ENCODE measurements at regions not wholly inside any gene's neighbourhood (a gene's known extent, or its start where the extent isn't known, plus 50 kb on each side); places are given as distances from the start of the nearest gene placed in this dataset.

DNA sequence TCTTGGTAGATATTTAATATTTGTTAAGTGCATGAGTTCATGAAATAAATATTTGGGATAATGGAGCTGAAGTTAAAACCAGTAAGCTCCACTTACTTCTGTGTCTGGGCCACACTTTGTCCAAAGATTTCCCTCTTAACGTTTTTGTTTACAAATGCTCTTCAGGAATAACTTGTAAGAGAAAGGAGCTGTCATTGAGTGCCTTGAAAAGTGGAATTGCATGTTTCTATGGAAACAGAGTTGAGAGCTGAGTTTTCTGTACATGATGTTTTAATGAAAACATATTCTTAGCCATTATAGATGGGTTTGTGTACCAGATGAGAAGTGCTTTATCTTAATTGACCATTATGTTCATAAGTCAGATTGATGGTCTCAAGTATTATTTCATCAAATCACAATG is 1045.4 kb upstream of the EEF2KMT start:
- POLR2A ChIA-PET, result no interaction called here
- CTCF ChIA-PET, result no interaction called here

GRCh38 chr16:6133009-6133557 is 1035.5 kb upstream of the EEF2KMT start:
- H3K4me2 ChIP-seq (ENCODE audit: insufficient read depth, low read length), result no peak overlapping the region
- no peaks in the 10 kb centered on the region for H3K27me3 ChIP-seq (ENCODE audit: control insufficient read depth in 2 of 2, insufficient read depth in 2 of 2, low read length in 2 of 2)
- no peak for TF ChIP-seq FOS (IDR thresholded peaks at IDR 0.05; ENCODE audit: borderline replicate concordance, insufficient read depth, low read length)
- TF ChIP-seq POLR2A (IDR thresholded peaks at IDR 0.05; ENCODE audit: low read depth, low read length), result no peak
- TF ChIP-seq MYC (IDR thresholded peaks at IDR 0.05; ENCODE audit: low read depth, low read length), result no peak
- TF ChIP-seq POLR2AphosphoS5 (IDR thresholded peaks at IDR 0.05; ENCODE audit: insufficient read depth, low read depth, low read length), result no peak
- no peak for TF ChIP-seq EZH2 (IDR thresholded peaks at IDR 0.05; ENCODE audit: borderline replicate concordance, low read depth, low read length, severe bottlenecking)
- no peak for TF ChIP-seq JUN (IDR thresholded peaks at IDR 0.05; ENCODE audit: borderline replicate concordance, insufficient read depth, insufficient read length, low read depth)
- TF ChIP-seq, protein P1, sequence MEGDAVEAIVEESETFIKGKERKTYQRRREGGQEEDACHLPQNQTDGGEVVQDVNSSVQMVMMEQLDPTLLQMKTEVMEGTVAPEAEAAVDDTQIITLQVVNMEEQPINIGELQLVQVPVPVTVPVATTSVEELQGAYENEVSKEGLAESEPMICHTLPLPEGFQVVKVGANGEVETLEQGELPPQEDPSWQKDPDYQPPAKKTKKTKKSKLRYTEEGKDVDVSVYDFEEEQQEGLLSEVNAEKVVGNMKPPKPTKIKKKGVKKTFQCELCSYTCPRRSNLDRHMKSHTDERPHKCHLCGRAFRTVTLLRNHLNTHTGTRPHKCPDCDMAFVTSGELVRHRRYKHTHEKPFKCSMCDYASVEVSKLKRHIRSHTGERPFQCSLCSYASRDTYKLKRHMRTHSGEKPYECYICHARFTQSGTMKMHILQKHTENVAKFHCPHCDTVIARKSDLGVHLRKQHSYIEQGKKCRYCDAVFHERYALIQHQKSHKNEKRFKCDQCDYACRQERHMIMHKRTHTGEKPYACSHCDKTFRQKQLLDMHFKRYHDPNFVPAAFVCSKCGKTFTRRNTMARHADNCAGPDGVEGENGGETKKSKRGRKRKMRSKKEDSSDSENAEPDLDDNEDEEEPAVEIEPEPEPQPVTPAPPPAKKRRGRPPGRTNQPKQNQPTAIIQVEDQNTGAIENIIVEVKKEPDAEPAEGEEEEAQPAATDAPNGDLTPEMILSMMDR (IDR thresholded peaks at IDR 0.05; ENCODE audit: extremely low read depth in 1 of 2, insufficient read depth in 1 of 2, low read depth in 1 of 2, low read length in 2 of 2), result no peak
- no peak for TF ChIP-seq MAX (IDR thresholded peaks at IDR 0.05; ENCODE audit: insufficient read depth, insufficient read length)
- TF ChIP-seq GATA2 (IDR thresholded peaks at IDR 0.05; ENCODE audit: insufficient read depth, insufficient read length, low read depth, low read length), result no peak
- FAIRE-seq (no peak), DNase-seq (ENCODE audit: low read depth, low spot score) (no peak)
- no peaks in the 10 kb centered on the region for H4K20me1 ChIP-seq (replicated peaks; ENCODE audit: control insufficient read depth, extremely low read depth, insufficient read depth, low read length)
- no peak overlapping the region for H3K27ac ChIP-seq (ENCODE audit: insufficient read depth, low read depth, low read length)
- H3K9me1 ChIP-seq (replicated peaks; ENCODE audit: control insufficient read depth, extremely low read depth, insufficient read depth, low read length), result no peaks in the 10 kb centered on the region
- CTCF ChIA-PET, result no interaction called here
- H3K79me2 ChIP-seq (ENCODE audit: control insufficient read depth, insufficient read depth, low read length), result no peaks in the 10 kb centered on the region
- intact Hi-C loops (cut with micrococcal nuclease), result no loop called here
- no peak overlapping the region for H3K9ac ChIP-seq (replicated peaks; ENCODE audit: extremely low read depth, insufficient read depth, low read length)
- H3K4me1 ChIP-seq (ENCODE audit: control insufficient read depth, extremely low read depth, insufficient read depth, low read length), result no peaks in the 10 kb centered on the region
- no TSS peak for BruUV-seq (replicated peaks)
- no peak overlapping the region for H3K4me3 ChIP-seq (replicated peaks in 1 of 3; ENCODE audit: insufficient read depth in 1 of 3, low read depth in 1 of 3, low read length in 3 of 3)
- dilution Hi-C loops (cut with MboI; ENCODE audit: extremely low pct_ligation_motif_present, low sequenced_read_pairs), result no loop called here
- peaks cover 3% of the 10 kb centered on the region for H3K9me3 ChIP-seq (replicated peaks; ENCODE audit: control insufficient read depth, insufficient read depth, low read length)
- no peak overlapping the region for H2AFZ ChIP-seq (ENCODE audit: low read depth, low read length)
- POLR2A ChIA-PET, result no interaction called here
- H3K36me3 ChIP-seq (ENCODE audit: control insufficient read depth in 2 of 2, extremely low read depth in 1 of 2, insufficient read depth in 2 of 2, low read length in 2 of 2), result no peaks in the 10 kb centered on the region

More for the DNA sequence above, 1045.4 kb upstream of the EEF2KMT start:
- H3K4me1 ChIP-seq (ENCODE audit: control insufficient read depth, extremely low read depth, insufficient read depth, low read length), result no peaks in the 10 kb centered on the region
- H4K20me1 ChIP-seq (replicated peaks; ENCODE audit: control insufficient read depth, extremely low read depth, insufficient read depth, low read length), result no peaks in the 10 kb centered on the region
- dilution Hi-C loops (cut with MboI; ENCODE audit: extremely low pct_ligation_motif_present, low sequenced_read_pairs), result no loop called here
- H3K9me3 ChIP-seq (replicated peaks; ENCODE audit: control insufficient read depth, insufficient read depth, low read length), result peaks cover 4% of the 10 kb centered on the region
- no peak overlapping the region for H2AFZ ChIP-seq (ENCODE audit: low read depth, low read length)
- no peaks in the 10 kb centered on the region for H3K27me3 ChIP-seq (ENCODE audit: control insufficient read depth in 2 of 2, insufficient read depth in 2 of 2, low read length in 2 of 2)
- DNase-seq (ENCODE audit: low read depth, low spot score) (no peak), FAIRE-seq (no peak)
- no peaks in the 10 kb centered on the region for H3K9me1 ChIP-seq (replicated peaks; ENCODE audit: control insufficient read depth, extremely low read depth, insufficient read depth, low read length)
- no peak overlapping the region for H3K9ac ChIP-seq (replicated peaks; ENCODE audit: extremely low read depth, insufficient read depth, low read length)
- H3K27ac ChIP-seq (ENCODE audit: insufficient read depth, low read depth, low read length), result no peak overlapping the region
- H3K4me3 ChIP-seq (replicated peaks in 1 of 3; ENCODE audit: insufficient read depth in 1 of 3, low read depth in 1 of 3, low read length in 3 of 3), result no peak overlapping the region
- BruUV-seq (replicated peaks), result no TSS peak
- intact Hi-C loops (cut with micrococcal nuclease), result no loop called here
- H3K36me3 ChIP-seq (ENCODE audit: control insufficient read depth in 2 of 2, extremely low read depth in 1 of 2, insufficient read depth in 2 of 2, low read length in 2 of 2), result no peaks in the 10 kb centered on the region
- no peak overlapping the region for H3K4me2 ChIP-seq (ENCODE audit: insufficient read depth, low read length)
- no peak for TF ChIP-seq FOS (IDR thresholded peaks at IDR 0.05; ENCODE audit: borderline replicate concordance, insufficient read depth, low read length)
- TF ChIP-seq POLR2A (IDR thresholded peaks at IDR 0.05; ENCODE audit: low read depth, low read length), result no peak
- TF ChIP-seq MAX (IDR thresholded peaks at IDR 0.05; ENCODE audit: insufficient read depth, insufficient read length), result no peak
- no peak for TF ChIP-seq EZH2 (IDR thresholded peaks at IDR 0.05; ENCODE audit: borderline replicate concordance, low read depth, low read length, severe bottlenecking)
- TF ChIP-seq MYC (IDR thresholded peaks at IDR 0.05; ENCODE audit: low read depth, low read length), result no peak
- TF ChIP-seq GATA2 (IDR thresholded peaks at IDR 0.05; ENCODE audit: insufficient read depth, insufficient read length, low read depth, low read length), result no peak
- TF ChIP-seq JUN (IDR thresholded peaks at IDR 0.05; ENCODE audit: borderline replicate concordance, insufficient read depth, insufficient read length, low read depth), result no peak
- TF ChIP-seq POLR2AphosphoS5 (IDR thresholded peaks at IDR 0.05; ENCODE audit: insufficient read depth, low read depth, low read length), result no peak
- no peaks in the 10 kb centered on the region for H3K79me2 ChIP-seq (ENCODE audit: control insufficient read depth, insufficient read depth, low read length)
